GM12874 (cell line): ENCODE measurements at regions not wholly inside any gene's neighbourhood (a gene's known extent, or its start where the extent isn't known, plus 50 kb on each side); places are given as distances from the start of the nearest gene placed in this dataset.

Experiments used
- CTCF ChIP-seq: IDR thresholded peaks from 2 replicates; pipeline ENCODE4 v1.5.1; 2011; ENCODE audit warnings: low read depth, mild to moderate bottlenecking, control low read depth, low read length, moderate library complexity; ENCODE audit not compliant: insufficient read depth

DNA sequence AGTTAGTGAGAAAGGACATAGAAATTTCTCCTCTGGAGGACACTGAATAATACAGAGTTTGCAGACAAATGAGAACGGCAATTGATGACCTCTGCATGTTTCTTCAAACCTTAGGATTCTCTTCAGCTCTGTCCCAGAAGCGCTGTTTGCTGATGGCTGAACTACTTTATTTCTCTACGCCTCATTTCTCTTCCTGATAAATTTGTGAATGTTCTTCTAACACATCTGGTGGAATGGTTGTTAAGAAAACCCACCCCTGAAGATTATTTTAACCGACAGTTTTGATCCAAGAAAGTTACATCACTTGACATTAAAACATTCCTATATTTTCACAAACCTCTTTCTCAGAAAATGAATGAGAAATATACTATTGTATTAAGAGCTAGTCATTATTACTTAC, 1150.6 kb downstream of the DTWD2 start:
- no peak for TF ChIP-seq CTCF

DNA sequence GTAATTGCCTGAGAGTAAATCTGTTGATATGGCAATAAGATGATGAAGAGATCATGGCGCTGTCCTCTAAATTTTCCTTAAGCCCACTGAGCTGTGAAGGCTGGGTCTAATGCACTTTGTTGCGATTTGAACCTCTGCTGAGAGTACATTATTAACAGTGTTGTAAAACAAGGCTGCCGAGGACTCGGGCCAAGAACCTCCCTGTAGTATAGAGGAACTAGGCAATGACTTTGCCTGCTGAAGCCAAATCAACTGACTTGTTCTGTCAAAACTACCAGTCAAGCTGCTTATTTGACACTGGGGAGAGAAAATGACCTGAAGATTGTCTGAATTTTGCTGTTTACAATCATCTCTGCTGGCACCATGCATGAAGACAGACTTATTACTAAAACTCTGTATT, 1154.7 kb downstream of the DTWD2 start:
- TF ChIP-seq CTCF: no peak

GRCh38 chr5:117829646-117830045, 1158.7 kb downstream of the DTWD2 start:
- TF ChIP-seq CTCF: no peak

- no peak for TF ChIP-seq CTCF
These were observed 1174.5 kb downstream of the DTWD2 start for GRCh38 chr5:117813850-117814249.

DNA sequence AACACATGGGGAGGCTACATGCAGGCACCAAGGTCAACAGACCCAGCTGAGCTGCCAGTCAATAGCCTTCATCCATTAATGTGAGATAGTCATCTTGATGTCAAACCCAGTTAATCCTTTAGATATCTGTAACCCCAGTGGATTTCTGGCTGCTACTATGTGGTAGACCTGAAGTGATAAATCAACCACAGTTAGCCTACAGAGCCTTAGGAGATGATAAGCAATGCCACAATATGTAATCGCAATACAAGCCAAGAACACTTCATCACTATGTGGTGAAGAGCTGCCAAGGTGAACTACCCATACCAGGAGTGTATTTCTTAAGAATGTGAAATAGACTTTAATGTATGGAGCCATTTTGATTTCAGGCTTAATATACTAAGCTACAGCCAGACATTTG, 1175.5 kb downstream of the DTWD2 start:
- TF ChIP-seq CTCF: no peak

- no peak for TF ChIP-seq CTCF
These were observed 1179.1 kb downstream of the DTWD2 start for GRCh38 chr5:117809251-117809650.

DNA sequence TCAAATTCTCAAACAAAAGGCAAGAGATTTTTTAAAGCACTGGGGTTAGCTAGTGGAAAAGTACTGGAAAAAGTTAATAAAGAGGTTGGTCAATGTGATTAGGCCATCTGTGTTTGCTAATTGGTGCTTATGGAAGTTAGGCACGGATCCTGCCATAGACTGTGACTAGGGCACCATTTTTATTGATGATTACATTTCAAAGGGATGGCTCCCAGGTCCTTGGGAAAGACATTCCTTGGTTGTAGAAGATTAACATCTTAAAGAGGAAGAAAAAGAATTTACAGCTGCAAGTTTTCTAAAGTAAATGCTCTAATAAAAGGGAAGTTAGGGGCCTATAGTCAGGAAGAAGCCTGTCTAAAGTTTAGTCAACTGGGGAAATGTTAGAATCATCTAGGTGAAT, 1183.3 kb downstream of the DTWD2 start:
- TF ChIP-seq CTCF: no peak

GRCh38 chr5:117803533-117803932, 1184.8 kb downstream of the DTWD2 start:
- TF ChIP-seq CTCF: no peak
